Left lung (tissue), 4 donors: ENCODE measurements at regions not wholly inside any gene's neighbourhood (a gene's known extent, or its start where the extent isn't known, plus 50 kb on each side); places are given as distances from the start of the nearest gene placed in this dataset.

Source experiments
- ATAC-seq: fragments of 200-7000 bp; cut with Tn5 transposase; one replicate; pipeline ENCODE4 v1.9.1; 2020; ENCODE audit warnings: moderate library complexity
- DNase-seq, 4 donors: peaks; one replicate each; pipeline ENCODE4 v3.0.0-alpha.2; 2013 to 2020
- H3K27ac ChIP-seq, 2 donors: fragments of 200-600 bp; sonication (generic) in 1 of 2; one replicate each; pipeline versions ENCODE4 v1.5.0 to v1.8.0; 2020 to 2021
- H3K27me3 ChIP-seq, 2 donors: fragments of 200-600 bp; sonication (generic) in 1 of 2; one replicate each; pipeline versions ENCODE4 v1.5.0 to v1.8.0; 2020 to 2021
- H3K36me3 ChIP-seq, 2 donors: fragments of 200-600 bp; sonication (generic) in 1 of 2; one replicate each; pipeline versions ENCODE4 v1.5.0 to v1.8.0; 2020 to 2021
- H3K4me1 ChIP-seq, 2 donors: fragments of 200-600 bp; one replicate each; pipeline ENCODE4 v1.8.0; 2021
- H3K4me3 ChIP-seq, 2 donors: fragments of 200-600 bp; sonication (generic) in 1 of 2; one replicate each; pipeline versions ENCODE4 v1.5.0 to v1.8.0; 2020 to 2021; ENCODE audit warnings: mild to moderate bottlenecking in 1 of 2
- H3K9me3 ChIP-seq, 2 donors: fragments of 200-600 bp; sonication (generic) in 1 of 2; one replicate each; pipeline versions ENCODE4 v1.5.0 to v1.8.0; 2020 to 2021
- CTCF ChIP-seq, 2 donors: fragments of 200-600 bp; sonication (generic) in 1 of 2; IDR thresholded peaks; one replicate each; pipeline versions ENCODE4 v1.5.0 to v1.8.0; 2021; ENCODE audit warnings: antibody characterized with exemption in 2 of 2
- intact Hi-C, 2 donors: fragments of 100-400 bp; cut with DNase I; formaldehyde crosslinking; loops; one replicate each; pipeline versions ENCODE4 v1.11.2 to v1.14.2; 2022
- donor health status: DM: no; HTN: yes; CAD: no.
- donor health status: DM: no; HTN: no; CAD: no.

- peak; percentile 44 for ATAC-seq
- peak in 2 of 4 donors; percentile 4 to 20 for DNase-seq
- intact Hi-C loops: no loop called here
- Histone ChIP-seq H3K27me3 (no peaks in the 10 kb centered on the region), H3K9me3 (no peaks in the 10 kb centered on the region), H3K4me3 (no peak overlapping the region), H3K4me1 (no peaks in the 10 kb centered on the region), H3K36me3 (no peaks in the 10 kb centered on the region), H3K27ac (no peak overlapping the region)
- peak; percentile 3 to 46 for TF ChIP-seq CTCF (IDR thresholded peaks at IDR 0.05)
Measured at GRCh38 chr2:211085056-211085680, 528.8 kb downstream of the CPS1 start.

DNA sequence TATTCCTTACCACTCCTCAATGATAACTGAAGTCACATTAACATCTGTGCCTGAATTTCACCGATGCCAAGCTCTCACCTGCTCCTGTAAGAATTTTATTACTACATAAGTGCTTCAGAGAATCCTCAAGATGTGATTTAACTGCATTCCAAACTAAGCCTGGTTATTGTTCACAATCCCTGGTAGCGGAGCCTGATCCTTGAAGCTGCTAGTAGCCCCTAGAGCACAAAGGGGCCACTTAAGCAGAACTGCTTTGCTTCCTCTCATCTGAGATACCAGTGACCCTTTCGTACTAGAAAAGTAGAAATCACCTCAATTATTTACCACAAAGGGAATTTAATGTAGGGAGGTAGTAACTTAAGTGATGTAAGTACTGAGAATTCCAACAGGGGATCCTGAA, 529.6 kb downstream of the CPS1 start:
- Histone ChIP-seq H3K27me3 (no peaks in the 10 kb centered on the region), H3K4me1 (no peaks in the 10 kb centered on the region), H3K36me3 (no peaks in the 10 kb centered on the region), H3K27ac (no peak overlapping the region), H3K4me3 (no peak overlapping the region), H3K9me3 (no peaks in the 10 kb centered on the region)
- TF ChIP-seq CTCF (IDR thresholded peaks at IDR 0.05): no peak
- intact Hi-C loops: no loop called here
- DNase-seq (no peak), ATAC-seq (no peak)

GRCh38 chr2:211089127-211089526, 532.7 kb downstream of the CPS1 start:
- DNase-seq: no peak
- H3K36me3 ChIP-seq: no peaks in the 10 kb centered on the region
- intact Hi-C loops: no loop called here
- no peak for TF ChIP-seq CTCF (IDR thresholded peaks at IDR 0.05)
- no peak overlapping the region for H3K27ac ChIP-seq
- H3K27me3 ChIP-seq: no peaks in the 10 kb centered on the region
- no peaks in the 10 kb centered on the region for H3K9me3 ChIP-seq
- ATAC-seq: no peak
- H3K4me3 ChIP-seq: no peak overlapping the region
- no peaks in the 10 kb centered on the region for H3K4me1 ChIP-seq

DNA sequence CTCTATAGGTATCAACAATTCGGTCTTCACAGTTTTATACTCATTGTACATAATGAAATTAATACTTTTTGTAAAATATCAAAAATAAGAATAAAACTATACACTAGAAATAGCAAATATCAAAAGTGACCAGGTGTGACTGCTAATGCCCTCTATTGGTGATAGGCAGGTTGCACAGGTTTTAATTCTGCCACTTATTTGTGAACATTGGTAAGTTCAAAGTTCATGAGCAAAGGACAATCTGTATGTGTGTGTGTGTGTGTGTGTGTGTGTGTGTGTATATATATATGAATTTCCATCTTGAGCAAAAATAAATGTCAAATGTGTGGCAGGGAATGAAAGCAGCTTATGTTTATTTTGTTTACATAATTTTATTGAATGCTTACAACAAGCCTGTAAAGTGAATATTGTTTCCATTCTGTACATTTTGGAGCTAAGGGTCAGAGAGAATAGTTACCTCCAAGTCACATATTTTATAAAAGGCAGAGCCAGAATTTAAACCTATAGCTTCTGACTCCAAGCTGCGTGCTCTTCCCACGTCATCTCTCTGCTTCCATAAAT, 537.4 kb downstream of the CPS1 start:
- Histone ChIP-seq H3K4me3 (no peak overlapping the region), H3K36me3 (no peaks in the 10 kb centered on the region), H3K4me1 (no peaks in the 10 kb centered on the region), H3K27me3 (no peaks in the 10 kb centered on the region), H3K9me3 (peaks cover 0 to 7% of the 10 kb centered on the region in 2 donors), H3K27ac (no peak overlapping the region)
- no peak for ATAC-seq
- intact Hi-C loops: no loop called here
- no peak for DNase-seq
- no peak for TF ChIP-seq CTCF (IDR thresholded peaks at IDR 0.05)

DNA sequence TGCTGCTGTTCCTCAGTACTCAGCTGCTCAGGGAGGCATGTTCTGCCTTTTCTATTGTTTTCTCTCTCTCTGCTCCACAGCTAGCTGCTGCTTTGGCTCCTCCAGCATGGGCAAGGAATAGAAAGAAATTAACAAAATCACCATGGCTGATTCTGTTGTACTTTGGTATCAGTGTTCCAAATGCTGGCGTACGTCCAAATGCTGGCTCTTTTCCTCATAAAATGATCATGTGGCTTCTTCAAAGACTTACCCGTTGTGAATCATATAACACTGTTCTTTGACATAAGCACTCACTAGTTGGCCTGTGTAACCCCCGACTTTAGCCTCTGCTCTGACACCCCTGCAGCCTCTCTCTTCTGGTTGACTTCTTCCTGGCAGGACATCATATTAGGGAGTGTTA, 547.6 kb downstream of the CPS1 start:
- Histone ChIP-seq H3K27ac (no peak overlapping the region), H3K9me3 (peaks cover 0 to 4% of the 10 kb centered on the region in 2 donors), H3K27me3 (no peaks in the 10 kb centered on the region), H3K4me1 (no peaks in the 10 kb centered on the region), H3K4me3 (no peak overlapping the region), H3K36me3 (no peaks in the 10 kb centered on the region)
- intact Hi-C loops: no loop called here
- ATAC-seq (no peak), DNase-seq (no peak)
- TF ChIP-seq CTCF (IDR thresholded peaks at IDR 0.05): no peak
